ENCODE measurements at regions not wholly inside any gene's neighbourhood (a gene's known extent, or its start where the extent isn't known, plus 50 kb on each side); places are given as distances from the start of the nearest gene placed in this dataset.

DNA sequence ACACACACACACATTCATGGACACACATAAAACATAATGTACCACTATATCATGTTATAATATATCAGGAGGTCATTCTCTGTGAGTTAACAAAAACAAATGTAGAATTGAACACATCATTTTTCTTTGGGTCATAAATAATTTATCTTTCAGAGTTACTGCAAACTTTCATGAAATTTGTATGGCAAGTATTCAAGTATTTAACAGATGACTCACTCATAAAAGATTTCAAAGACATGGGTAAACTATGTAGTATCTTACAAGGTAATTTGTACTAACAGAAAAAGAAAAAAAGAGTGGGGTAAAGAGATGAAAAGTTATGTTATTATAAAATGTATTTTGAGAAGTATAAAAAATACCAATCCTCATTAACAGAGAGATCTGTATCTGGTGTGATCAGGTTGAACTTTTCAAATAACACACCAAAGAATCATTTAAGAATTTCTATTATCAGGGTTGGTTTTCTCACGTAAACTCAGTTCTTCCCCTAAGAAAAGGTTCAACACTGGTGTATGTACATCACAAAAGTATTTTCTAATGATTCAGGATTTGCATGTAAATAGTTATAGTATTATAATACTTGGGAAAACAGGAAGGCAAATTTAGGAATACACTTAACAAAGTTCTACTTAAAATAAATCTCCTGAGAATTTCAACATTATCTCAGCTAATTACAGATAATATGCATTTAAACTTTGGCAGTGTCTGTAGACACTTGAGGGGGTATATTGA is 933.1 kb upstream of the LRRN3 start:
- DNase-seq (ENCODE audit: low read depth in 1 of 2, low spot score in 2 of 2), result no peak

DNA sequence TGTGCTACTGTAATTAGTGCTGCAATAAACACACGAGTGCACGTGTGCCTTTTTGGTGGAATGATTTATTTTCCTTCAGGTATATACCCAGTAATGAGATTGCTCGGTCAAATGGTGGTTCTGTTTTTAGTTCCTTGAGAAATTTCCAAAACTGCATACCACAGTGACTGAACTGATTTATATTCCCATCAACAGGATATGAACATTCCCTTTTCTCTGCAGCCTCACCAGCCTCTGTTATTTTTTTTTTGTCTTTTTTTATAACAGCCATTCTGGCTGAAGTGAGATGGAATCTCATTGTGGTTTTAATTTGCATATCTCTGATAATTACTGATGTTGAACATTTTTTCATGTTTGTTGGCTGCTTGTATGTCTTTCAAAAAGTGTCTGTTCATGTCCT is 922.9 kb upstream of the LRRN3 start:
- Histone ChIP-seq H3K9me3 (replicated peaks) (0 out of 2 replicates have a peak, but pooled peaks cover 3% of the 10 kb centered on the region), H3K4me3 (no peak overlapping the region), H3K27me3 (replicated peaks) (no peaks in the 10 kb centered on the region), H3K4me1 (replicated peaks) (no peaks in the 10 kb centered on the region), H3K36me3 (no peaks in the 10 kb centered on the region), H3K27ac (no peak overlapping the region)
- no peak for DNase-seq (ENCODE audit: low read depth in 1 of 2, low spot score in 2 of 2)

More for the DNA sequence above, 933.1 kb upstream of the LRRN3 start:
- H3K27me3 ChIP-seq (replicated peaks), result no peaks in the 10 kb centered on the region
- no peak overlapping the region for H3K4me3 ChIP-seq
- H3K4me1 ChIP-seq (replicated peaks), result no peaks in the 10 kb centered on the region
- H3K9me3 ChIP-seq (replicated peaks), result no peaks in the 10 kb centered on the region; the same call in 1 of the 2 replicates
- H3K27ac ChIP-seq, result no peak overlapping the region
- no peaks in the 10 kb centered on the region for H3K36me3 ChIP-seq

DNA sequence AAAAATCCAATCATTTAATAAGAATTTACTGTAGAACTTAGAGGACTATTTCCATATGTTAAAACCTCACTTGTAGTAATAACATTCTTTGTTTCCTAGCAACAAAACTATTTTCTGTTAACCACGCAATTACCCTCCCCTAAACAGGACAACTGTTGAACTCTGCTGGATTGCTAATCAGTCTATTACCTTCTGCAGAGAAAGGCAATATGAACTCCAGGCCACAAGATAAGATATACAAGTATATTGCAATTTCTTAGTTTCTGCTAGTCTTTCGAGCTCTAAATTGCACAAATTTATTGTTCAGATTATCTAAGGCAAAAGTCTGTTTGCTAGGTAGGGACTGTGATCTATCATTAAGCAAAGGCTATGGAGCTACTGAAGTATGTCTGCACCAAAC is 920.1 kb upstream of the LRRN3 start:
- Histone ChIP-seq H3K4me1 (replicated peaks) (no peaks in the 10 kb centered on the region), H3K27ac (no peak overlapping the region), H3K9me3 (replicated peaks) (0 out of 2 replicates have a peak, but pooled peaks cover 3% of the 10 kb centered on the region), H3K4me3 (no peak overlapping the region), H3K27me3 (replicated peaks) (no peaks in the 10 kb centered on the region), H3K36me3 (no peaks in the 10 kb centered on the region)
- no peak for DNase-seq (ENCODE audit: low read depth in 1 of 2, low spot score in 2 of 2)

DNA sequence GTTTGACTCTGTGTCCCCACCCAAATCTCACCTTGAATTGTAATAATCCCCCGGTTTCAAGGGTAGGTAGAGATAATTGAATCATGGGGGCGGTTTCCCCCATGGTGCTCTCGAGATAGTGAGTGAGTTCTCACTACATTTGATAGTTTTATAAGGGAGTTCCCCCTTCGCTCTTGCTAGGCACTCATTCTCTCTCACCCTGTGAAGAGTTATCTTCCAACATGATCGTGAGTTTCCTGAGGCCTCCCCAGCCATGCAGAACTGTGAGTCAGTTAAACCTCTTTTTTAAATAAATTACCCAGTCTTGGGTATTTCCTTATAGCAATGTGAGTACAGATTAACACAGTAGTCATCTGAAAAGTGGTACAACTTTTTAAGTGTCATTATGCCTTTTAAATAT is 913.5 kb upstream of the LRRN3 start:
- Histone ChIP-seq H3K9me3 (replicated peaks) (no peaks in the 10 kb centered on the region), H3K36me3 (no peaks in the 10 kb centered on the region), H3K4me1 (replicated peaks) (no peaks in the 10 kb centered on the region), H3K27me3 (replicated peaks) (no peaks in the 10 kb centered on the region), H3K27ac (no peak overlapping the region), H3K4me3 (no peak overlapping the region)
- no peak for DNase-seq (ENCODE audit: low read depth in 1 of 2, low spot score in 2 of 2)

DNA sequence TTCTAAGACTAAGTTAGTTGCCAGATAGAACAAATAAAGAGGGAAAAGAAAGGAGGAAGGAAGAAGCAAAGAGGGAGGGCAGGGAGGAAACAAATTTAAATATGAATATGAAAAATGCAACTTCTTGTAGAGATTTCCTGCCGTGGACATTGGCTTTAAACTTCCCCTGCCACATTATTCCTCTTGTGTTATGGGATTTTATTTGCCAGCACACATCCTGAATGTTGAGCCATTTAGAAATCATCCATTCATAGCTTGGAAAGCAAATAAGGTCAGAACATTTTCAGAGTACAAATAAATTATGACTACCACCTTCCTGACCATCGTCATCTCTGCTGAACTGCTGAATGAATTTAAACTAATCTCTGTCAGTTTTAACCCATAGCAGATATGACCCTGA is 911.9 kb upstream of the LRRN3 start:
- Histone ChIP-seq H3K9me3 (replicated peaks) (no peaks in the 10 kb centered on the region), H3K27me3 (replicated peaks) (no peaks in the 10 kb centered on the region), H3K36me3 (no peaks in the 10 kb centered on the region), H3K4me1 (replicated peaks) (no peaks in the 10 kb centered on the region), H3K4me3 (no peak overlapping the region), H3K27ac (no peak overlapping the region)
- no peak for DNase-seq (ENCODE audit: low read depth in 1 of 2, low spot score in 2 of 2)

DNA sequence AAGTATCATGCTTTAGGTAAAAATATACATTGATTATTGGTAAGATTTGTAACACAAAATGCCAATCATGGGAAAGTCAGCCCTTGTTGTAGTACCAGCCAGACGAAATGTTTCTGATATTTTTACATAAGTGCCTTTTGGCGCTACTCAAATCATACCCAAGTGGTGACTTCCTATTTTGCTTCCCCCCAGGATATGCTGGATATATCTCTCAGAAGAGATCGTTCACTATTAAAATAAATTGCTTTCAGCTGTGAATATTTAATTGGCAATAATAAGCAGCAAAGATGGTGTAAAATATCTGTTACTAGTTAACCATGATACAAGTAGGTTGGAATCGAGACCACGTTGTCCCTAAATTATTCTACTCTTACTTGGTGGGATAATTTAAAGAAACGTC is 909.2 kb upstream of the LRRN3 start:
- Histone ChIP-seq H3K9me3 (replicated peaks) (no peaks in the 10 kb centered on the region), H3K4me1 (replicated peaks) (no peaks in the 10 kb centered on the region), H3K4me3 (no peak overlapping the region), H3K27me3 (replicated peaks) (no peaks in the 10 kb centered on the region), H3K36me3 (no peaks in the 10 kb centered on the region), H3K27ac (no peak overlapping the region)
- no peak for DNase-seq (ENCODE audit: low read depth in 1 of 2, low spot score in 2 of 2)

DNA sequence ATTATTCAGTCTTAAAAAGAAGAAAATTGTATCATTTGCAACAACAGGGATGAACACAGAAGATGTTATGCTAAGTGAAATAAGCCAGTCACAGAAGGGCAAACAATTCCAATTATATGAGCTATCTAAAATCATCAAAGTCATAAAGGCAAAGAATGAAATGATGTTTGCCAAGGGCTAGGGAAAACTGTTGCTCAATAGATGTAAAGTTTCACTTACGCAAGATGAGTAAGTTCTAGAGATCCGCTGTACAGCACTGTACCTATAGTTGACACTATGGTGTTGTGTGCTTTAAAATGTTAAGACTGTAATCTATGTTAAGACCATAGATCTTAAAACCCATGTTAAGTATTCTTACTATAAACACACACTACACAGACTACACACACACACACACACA is 904.6 kb upstream of the LRRN3 start:
- DNase-seq (ENCODE audit: low read depth in 1 of 2, low spot score in 2 of 2), result no peak
- Histone ChIP-seq H3K4me3 (no peak overlapping the region), H3K9me3 (replicated peaks) (peaks cover 3% of the 10 kb centered on the region; the same call in 1 of the 2 replicates)

DNA sequence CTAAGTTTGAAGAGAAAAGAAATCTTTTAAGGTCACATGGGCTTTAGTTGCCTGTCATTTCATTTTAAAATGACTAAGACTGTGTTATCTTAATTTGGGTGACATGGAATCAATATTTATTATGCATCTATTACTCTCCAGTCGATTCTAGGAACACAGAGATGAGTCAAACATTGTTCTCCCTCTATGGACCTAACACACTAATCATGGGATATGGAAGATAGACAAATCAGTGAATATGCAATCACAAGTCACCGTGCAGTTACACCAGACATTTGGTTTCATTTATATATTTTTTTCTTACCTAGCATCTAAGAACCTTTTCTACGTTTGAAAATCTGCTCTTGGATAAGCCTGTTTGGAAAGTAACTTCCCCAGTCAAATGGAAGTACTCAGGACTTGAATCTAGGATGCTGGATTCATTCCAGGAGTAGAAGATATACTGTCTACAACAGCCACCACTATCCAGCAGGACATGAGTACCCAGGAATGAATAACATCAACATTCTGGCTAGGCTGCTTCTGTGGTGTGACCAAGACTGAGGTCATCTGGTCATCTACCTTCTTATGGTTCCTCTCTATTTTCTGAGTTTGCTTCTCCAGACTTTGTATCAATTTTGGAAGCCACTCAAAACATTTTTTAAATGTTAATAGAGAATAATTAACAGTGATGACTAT is 902.9 kb upstream of the LRRN3 start:
- no peak overlapping the region for H3K27ac ChIP-seq
- no peaks in the 10 kb centered on the region for H3K27me3 ChIP-seq (replicated peaks)
- peaks cover 3% of the 10 kb centered on the region; the same call in 1 of the 2 replicates for H3K9me3 ChIP-seq (replicated peaks)
- H3K4me3 ChIP-seq, result no peak overlapping the region
- no peaks in the 10 kb centered on the region for H3K36me3 ChIP-seq
- H3K4me1 ChIP-seq (replicated peaks), result no peaks in the 10 kb centered on the region
- no peak for DNase-seq (ENCODE audit: low read depth in 1 of 2, low spot score in 2 of 2)

More for the DNA sequence above, 904.6 kb upstream of the LRRN3 start:
- Histone ChIP-seq H3K27ac (no peak overlapping the region), H3K36me3 (no peaks in the 10 kb centered on the region), H3K27me3 (replicated peaks) (no peaks in the 10 kb centered on the region), H3K4me1 (replicated peaks) (no peaks in the 10 kb centered on the region)

DNA sequence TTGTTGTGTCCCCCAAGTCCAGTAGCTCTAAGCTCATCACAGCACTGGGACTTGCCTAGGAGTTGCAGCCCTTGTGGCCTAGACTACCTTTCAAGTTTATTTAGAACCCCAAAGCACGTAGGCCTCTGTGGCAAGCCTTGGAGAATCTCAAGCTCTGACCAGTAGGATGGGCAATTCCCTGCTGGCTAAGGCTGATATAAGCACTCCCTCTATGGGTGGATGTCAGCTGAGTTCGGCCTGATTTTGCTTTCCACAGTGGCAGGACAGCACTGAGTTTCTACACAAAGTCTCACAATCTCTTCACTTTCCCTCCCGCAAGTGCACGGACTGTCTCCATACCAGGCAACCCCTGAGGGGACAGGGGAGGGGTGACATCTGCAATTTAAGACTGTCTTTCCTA is 886.4 kb upstream of the LRRN3 start:
- no peaks in the 10 kb centered on the region for H3K36me3 ChIP-seq
- H3K27ac ChIP-seq, result no peak overlapping the region
- no peaks in the 10 kb centered on the region for H3K9me3 ChIP-seq (replicated peaks)
- H3K27me3 ChIP-seq (replicated peaks), result no peaks in the 10 kb centered on the region
- DNase-seq (ENCODE audit: low read depth in 1 of 2, low spot score in 2 of 2), result no peak
- no peak overlapping the region for H3K4me3 ChIP-seq
- no peaks in the 10 kb centered on the region for H3K4me1 ChIP-seq (replicated peaks)

DNA sequence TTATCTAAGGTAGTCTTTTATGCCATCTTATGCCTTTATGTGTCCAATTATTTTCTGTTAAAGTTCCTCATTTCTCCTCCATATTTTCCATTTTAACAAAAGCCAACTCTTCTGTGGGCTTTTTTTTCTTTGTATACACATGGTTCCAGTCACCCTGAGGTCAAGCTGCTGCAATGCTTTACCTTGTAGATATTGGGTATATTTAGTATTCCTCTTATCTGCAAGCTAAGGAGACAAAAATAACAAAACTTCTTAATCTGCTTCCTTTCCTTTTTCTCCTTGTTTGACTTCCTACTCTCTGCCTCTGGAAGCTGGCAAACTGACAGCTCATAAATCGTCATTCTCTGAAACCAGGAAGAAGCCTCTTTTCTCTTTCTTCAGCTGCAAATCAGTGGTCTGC is 885.0 kb upstream of the LRRN3 start:
- no peak for DNase-seq (ENCODE audit: low read depth in 1 of 2, low spot score in 2 of 2)
- no peaks in the 10 kb centered on the region for H3K27me3 ChIP-seq (replicated peaks)
- no peaks in the 10 kb centered on the region for H3K9me3 ChIP-seq (replicated peaks)
- H3K4me1 ChIP-seq (replicated peaks), result no peaks in the 10 kb centered on the region
- H3K36me3 ChIP-seq, result no peaks in the 10 kb centered on the region
- H3K4me3 ChIP-seq, result no peak overlapping the region
- H3K27ac ChIP-seq, result no peak overlapping the region

DNA sequence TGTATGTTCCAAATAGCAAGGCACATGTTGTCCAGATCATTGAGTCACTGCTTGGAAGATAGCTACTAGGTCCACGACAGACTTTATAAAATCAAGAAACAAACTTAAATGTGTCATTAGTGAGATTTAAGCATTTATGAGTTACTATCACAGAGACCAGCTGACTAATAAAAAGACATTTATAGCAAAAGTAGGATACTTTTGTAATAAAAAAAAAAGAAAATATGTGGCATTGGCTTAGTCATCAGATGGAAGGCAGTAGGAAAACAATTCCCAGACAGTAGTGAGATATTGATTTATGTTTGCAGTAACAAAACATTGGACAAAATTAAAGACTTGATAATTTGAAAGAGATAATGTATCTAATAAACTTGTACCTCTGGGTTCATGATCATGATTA is 881.0 kb upstream of the LRRN3 start:
- no peak for DNase-seq (ENCODE audit: low read depth in 1 of 2, low spot score in 2 of 2)
- Histone ChIP-seq H3K4me1 (replicated peaks) (no peaks in the 10 kb centered on the region), H3K27me3 (replicated peaks) (no peaks in the 10 kb centered on the region), H3K36me3 (no peaks in the 10 kb centered on the region), H3K9me3 (replicated peaks) (no peaks in the 10 kb centered on the region), H3K27ac (no peak overlapping the region), H3K4me3 (no peak overlapping the region)

DNA sequence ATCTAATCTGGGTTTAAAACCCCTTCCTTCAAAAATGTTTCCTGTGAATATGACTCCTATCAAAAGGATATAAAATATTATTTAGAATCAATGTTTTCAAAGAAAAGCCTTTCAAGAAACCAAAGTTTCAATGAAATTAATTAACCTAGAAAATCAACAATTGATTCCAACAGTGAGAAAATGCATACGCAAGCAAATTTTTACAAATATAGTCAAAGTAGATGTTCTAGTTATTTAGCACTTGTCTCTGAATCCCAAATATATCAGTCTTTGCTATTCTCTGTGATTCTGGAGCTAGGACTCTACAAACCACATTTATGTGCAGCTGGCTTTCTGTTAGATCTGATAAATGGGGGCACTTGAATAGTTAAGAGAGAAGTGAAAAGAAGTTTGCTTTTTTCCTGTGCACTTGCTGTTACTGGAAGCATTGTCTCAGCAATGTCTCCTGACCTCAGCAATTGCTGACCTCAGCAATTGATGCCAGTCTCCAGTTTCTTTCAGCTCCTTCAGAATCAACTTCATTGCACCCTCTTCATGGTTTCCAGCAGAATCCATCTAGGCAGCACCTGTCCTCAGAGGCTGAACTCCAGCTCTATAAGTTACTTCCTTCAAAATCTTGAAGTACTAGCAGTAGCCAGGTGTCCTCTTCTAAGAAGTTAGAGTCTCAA is 879.9 kb upstream of the LRRN3 start:
- Histone ChIP-seq H3K9me3 (replicated peaks) (no peaks in the 10 kb centered on the region), H3K4me1 (replicated peaks) (no peaks in the 10 kb centered on the region), H3K4me3 (no peak overlapping the region), H3K36me3 (no peaks in the 10 kb centered on the region), H3K27me3 (replicated peaks) (no peaks in the 10 kb centered on the region), H3K27ac (no peak overlapping the region)
- DNase-seq (ENCODE audit: low read depth in 1 of 2, low spot score in 2 of 2), result no peak

DNA sequence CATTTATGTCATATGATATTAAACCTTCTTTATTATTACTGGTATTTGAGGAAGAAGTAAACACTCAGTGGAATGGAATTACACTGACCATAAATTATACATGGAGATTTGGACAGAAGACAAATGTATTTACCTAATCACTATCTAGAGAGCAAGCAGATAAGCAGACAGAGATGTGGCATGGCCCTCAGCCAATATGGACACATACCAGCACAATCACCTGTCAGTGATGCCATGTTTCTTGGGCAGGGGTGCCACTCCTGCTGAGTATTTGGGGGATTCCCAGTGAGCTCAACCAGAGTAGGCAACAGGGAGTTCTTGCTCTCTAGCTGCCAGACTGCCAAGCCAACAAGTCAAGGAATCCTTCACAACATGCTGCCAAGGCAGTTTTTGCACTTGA is 866.3 kb upstream of the LRRN3 start:
- Histone ChIP-seq H3K27me3 (replicated peaks) (no peaks in the 10 kb centered on the region), H3K27ac (no peak overlapping the region), H3K9me3 (replicated peaks) (no peaks in the 10 kb centered on the region), H3K36me3 (no peaks in the 10 kb centered on the region), H3K4me3 (no peak overlapping the region), H3K4me1 (replicated peaks) (no peaks in the 10 kb centered on the region)
- DNase-seq (ENCODE audit: low read depth in 1 of 2, low spot score in 2 of 2), result no peak

DNA sequence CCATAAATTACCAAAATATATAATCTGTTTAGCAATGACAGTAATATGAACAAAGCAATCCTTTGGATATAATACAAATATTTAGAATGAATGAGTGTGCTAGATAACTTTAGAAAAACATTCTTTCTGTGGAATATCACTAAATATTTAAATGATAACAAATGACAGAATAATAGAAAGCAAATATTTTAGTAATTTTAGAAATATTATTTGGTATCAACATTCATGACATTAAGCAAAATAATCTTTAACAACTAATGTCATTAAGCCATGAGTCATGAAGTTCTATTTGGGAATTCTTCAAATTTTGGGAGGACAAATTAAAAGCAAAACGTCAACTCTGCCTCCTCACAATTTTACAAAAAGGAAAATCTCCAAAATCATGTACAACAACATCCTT is 844.8 kb upstream of the LRRN3 start:
- Histone ChIP-seq H3K27ac (no peak overlapping the region), H3K9me3 (replicated peaks) (no peaks in the 10 kb centered on the region), H3K36me3 (no peaks in the 10 kb centered on the region), H3K4me3 (no peak overlapping the region), H3K27me3 (replicated peaks) (no peaks in the 10 kb centered on the region), H3K4me1 (replicated peaks) (no peaks in the 10 kb centered on the region)
- no peak for DNase-seq (ENCODE audit: low read depth in 1 of 2, low spot score in 2 of 2)
